Fibroblast of lung (primary cell): ENCODE measurements at regions not wholly inside any gene's neighbourhood (a gene's known extent, or its start where the extent isn't known, plus 50 kb on each side); places are given as distances from the start of the nearest gene placed in this dataset.

Experiments used
- DNase-seq, 2 donors: peaks; one replicate each; pipeline versions ENCODE4 v3.0.0 to v3.0.0-alpha.2; 2010; ENCODE audit warnings: low read depth in 2 of 2
- H2AFZ ChIP-seq: 2 replicates; pipeline ENCODE4 v1.5.1; 2012; ENCODE audit warnings: low read length, control low read depth, inconsistent platforms
- H3K27ac ChIP-seq: 2 replicates; pipeline ENCODE4 v1.5.1; 2011; ENCODE audit warnings: low read length, control low read depth; ENCODE audit not compliant: insufficient read depth
- H3K27me3 ChIP-seq: 2 replicates; pipeline ENCODE4 v1.5.1; 2011; ENCODE audit warnings: mild to moderate bottlenecking, low read length; ENCODE audit not compliant: control insufficient read depth, insufficient read depth
- H3K36me3 ChIP-seq: 2 replicates; pipeline ENCODE4 v1.5.1; 2011; ENCODE audit warnings: low read length; ENCODE audit not compliant: control insufficient read depth, insufficient read depth
- H3K4me1 ChIP-seq: 2 replicates; pipeline ENCODE4 v1.5.1; 2011; ENCODE audit warnings: low read length; ENCODE audit not compliant: control insufficient read depth, insufficient read depth; ENCODE audit errors: extremely low read depth
- H3K4me2 ChIP-seq: 2 replicates; pipeline ENCODE4 v1.5.1; 2011; ENCODE audit warnings: low read length, control low read depth; ENCODE audit not compliant: insufficient read depth; ENCODE audit errors: extremely low read depth
- H3K4me3 ChIP-seq, 4 experiments: fragments of 200-600 bp in 1 of 4; sonication (generic) in 1 of 4; replicated peaks in 1 of 4; 2 replicates each; pipeline ENCODE4 v1.5.1; 2011 to 2016; ENCODE audit warnings: low read length in 4 of 4, low read depth in 3 of 4, mild to moderate bottlenecking in 3 of 4, control low read depth in 2 of 4, inconsistent platforms in 1 of 4, mixed read lengths in 1 of 4; ENCODE audit not compliant: insufficient read depth in 1 of 4; ENCODE audit errors: control extremely low read depth in 1 of 4
- H3K79me2 ChIP-seq: 2 replicates; pipeline ENCODE4 v1.5.1; 2012; ENCODE audit warnings: mild to moderate bottlenecking, low read length, inconsistent platforms; ENCODE audit not compliant: control insufficient read depth, insufficient read depth
- H3K9ac ChIP-seq: 2 replicates; pipeline ENCODE4 v1.5.1; 2011; ENCODE audit warnings: mild to moderate bottlenecking, low read length, control low read depth; ENCODE audit not compliant: insufficient read depth
- H3K9me3 ChIP-seq: 2 replicates; pipeline ENCODE4 v1.5.1; 2012; ENCODE audit warnings: low read depth, low read length; ENCODE audit not compliant: control insufficient read depth, insufficient read depth
- H4K20me1 ChIP-seq: 2 replicates; pipeline ENCODE4 v1.5.1; 2011; ENCODE audit warnings: low read length; ENCODE audit not compliant: control insufficient read depth, insufficient read depth; ENCODE audit errors: extremely low read depth
- EZH2 ChIP-seq: IDR thresholded peaks from 2 replicates; pipeline ENCODE4 v1.5.1; 2012; ENCODE audit warnings: low read length, control low read depth, mild to moderate bottlenecking; ENCODE audit errors: missing control alignments
- TF ChIP-seq, protein P1 (sequence below), 2 donors: IDR thresholded peaks in 1 of 2; conservative IDR thresholded peaks in 1 of 2; 1 replicate in 1 of 2; 2 replicates in 1 of 2; pipeline ENCODE4 v1.5.1; 2011 to 2012; ENCODE audit warnings: low read length in 2 of 2, control low read depth in 1 of 2, inconsistent platforms in 1 of 2, low read depth in 1 of 2, mild to moderate bottlenecking in 1 of 2

DNA sequence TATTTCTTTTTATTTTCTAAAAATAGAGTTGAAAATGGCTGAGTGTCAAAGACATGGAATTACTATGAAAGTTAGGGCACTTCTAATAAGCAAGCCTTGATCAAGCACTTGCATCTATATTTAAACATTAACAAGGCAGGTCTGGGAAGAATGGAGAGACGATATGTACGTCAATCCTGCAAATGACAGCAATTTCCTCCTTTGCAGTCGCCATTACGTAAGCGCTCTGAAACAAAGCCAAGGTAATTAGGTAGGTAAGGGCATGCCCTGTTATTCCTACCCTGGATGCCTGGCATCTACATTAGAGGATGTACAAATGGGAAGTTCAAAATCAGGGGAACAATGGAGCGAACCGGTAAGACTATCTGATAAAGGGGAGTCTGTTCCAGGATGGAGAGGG, 664.0 kb upstream of the ARGLU1 start:
- H3K4me3 ChIP-seq: no peak overlapping the region
- no peak overlapping the region for H3K27ac ChIP-seq
- no peaks in the 10 kb centered on the region for H3K27me3 ChIP-seq
- H3K4me2 ChIP-seq: no peak overlapping the region
- no peak overlapping the region for H2AFZ ChIP-seq
- H3K9me3 ChIP-seq: no peaks in the 10 kb centered on the region
- no peaks in the 10 kb centered on the region for H3K4me1 ChIP-seq
- no peaks in the 10 kb centered on the region for H3K79me2 ChIP-seq
- no peak for DNase-seq
- TF ChIP-seq, protein P1, sequence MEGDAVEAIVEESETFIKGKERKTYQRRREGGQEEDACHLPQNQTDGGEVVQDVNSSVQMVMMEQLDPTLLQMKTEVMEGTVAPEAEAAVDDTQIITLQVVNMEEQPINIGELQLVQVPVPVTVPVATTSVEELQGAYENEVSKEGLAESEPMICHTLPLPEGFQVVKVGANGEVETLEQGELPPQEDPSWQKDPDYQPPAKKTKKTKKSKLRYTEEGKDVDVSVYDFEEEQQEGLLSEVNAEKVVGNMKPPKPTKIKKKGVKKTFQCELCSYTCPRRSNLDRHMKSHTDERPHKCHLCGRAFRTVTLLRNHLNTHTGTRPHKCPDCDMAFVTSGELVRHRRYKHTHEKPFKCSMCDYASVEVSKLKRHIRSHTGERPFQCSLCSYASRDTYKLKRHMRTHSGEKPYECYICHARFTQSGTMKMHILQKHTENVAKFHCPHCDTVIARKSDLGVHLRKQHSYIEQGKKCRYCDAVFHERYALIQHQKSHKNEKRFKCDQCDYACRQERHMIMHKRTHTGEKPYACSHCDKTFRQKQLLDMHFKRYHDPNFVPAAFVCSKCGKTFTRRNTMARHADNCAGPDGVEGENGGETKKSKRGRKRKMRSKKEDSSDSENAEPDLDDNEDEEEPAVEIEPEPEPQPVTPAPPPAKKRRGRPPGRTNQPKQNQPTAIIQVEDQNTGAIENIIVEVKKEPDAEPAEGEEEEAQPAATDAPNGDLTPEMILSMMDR (conservative IDR thresholded peaks at IDR 0.05 in 1 of 2, IDR thresholded peaks at IDR 0.05 in 1 of 2; ENCODE audit: low read depth in 1 of 2, low read length in 2 of 2): no peak
- TF ChIP-seq EZH2: no peak
- H4K20me1 ChIP-seq: no peaks in the 10 kb centered on the region
- H3K9ac ChIP-seq: no peak overlapping the region
- no peaks in the 10 kb centered on the region for H3K36me3 ChIP-seq

DNA sequence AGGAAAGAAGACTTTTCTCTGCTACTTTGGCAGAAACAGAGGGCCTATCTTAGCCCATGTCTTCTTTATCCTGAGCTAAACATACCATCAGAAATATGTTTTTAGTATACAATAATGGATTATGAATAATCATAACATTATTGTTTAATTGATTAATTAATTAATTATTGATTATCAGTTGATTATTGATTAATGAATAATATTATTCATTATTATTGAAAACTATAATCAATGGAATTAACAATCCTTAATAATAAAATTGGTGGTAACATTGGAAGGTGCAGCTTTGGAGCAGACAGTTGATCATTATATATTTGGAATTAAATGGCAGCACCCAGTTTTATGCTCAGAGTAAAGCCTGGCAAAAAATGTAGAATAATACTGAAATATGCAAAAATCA, 655.9 kb upstream of the ARGLU1 start:
- no peak overlapping the region for H3K27ac ChIP-seq
- no peak for DNase-seq

DNA sequence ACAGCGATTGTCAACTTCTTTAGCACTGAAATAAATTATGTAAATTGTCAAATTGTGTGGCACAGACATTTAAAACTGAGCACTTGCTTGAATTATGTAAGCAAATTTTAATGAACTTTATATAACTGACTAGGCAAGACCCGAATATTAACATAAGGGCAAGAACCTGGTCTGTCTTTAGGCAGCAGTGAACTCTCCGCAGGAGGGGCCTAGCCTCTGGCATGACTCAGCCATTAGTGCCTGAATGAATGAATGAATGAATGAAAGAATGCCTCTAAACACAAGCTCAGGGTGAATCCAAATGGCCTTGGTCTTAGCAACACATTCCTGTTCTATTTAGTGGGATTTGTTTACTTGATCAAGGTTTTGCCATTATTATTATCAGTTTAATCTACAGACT, 654.7 kb upstream of the ARGLU1 start:
- Histone ChIP-seq H3K4me2 (no peak overlapping the region), H3K9me3 (no peaks in the 10 kb centered on the region), H3K36me3 (no peaks in the 10 kb centered on the region), H3K27me3 (no peaks in the 10 kb centered on the region), H3K27ac (no peak overlapping the region), H3K4me3 (no peak overlapping the region), H4K20me1 (no peaks in the 10 kb centered on the region), H3K4me1 (no peaks in the 10 kb centered on the region), H3K9ac (no peak overlapping the region), H3K79me2 (no peaks in the 10 kb centered on the region), H2AFZ (no peak overlapping the region)
- no peak for DNase-seq
- TF ChIP-seq, protein P1 (conservative IDR thresholded peaks at IDR 0.05 in 1 of 2, IDR thresholded peaks at IDR 0.05 in 1 of 2; ENCODE audit: low read depth in 1 of 2, low read length in 2 of 2): no peak
- TF ChIP-seq EZH2: no peak

More for the DNA sequence above, 655.9 kb upstream of the ARGLU1 start:
- Histone ChIP-seq H3K79me2 (no peaks in the 10 kb centered on the region), H3K27me3 (no peaks in the 10 kb centered on the region), H3K36me3 (no peaks in the 10 kb centered on the region), H3K4me3 (no peak overlapping the region), H2AFZ (no peak overlapping the region), H3K4me2 (no peak overlapping the region), H3K4me1 (no peaks in the 10 kb centered on the region), H3K9me3 (no peaks in the 10 kb centered on the region), H4K20me1 (no peaks in the 10 kb centered on the region), H3K9ac (no peak overlapping the region)
- TF ChIP-seq, protein P1 (conservative IDR thresholded peaks at IDR 0.05 in 1 of 2, IDR thresholded peaks at IDR 0.05 in 1 of 2; ENCODE audit: low read depth in 1 of 2, low read length in 2 of 2): no peak
- TF ChIP-seq EZH2: no peak
